IMR-90 (cell line): ENCODE measurements at regions not wholly inside any gene's neighbourhood (a gene's known extent, or its start where the extent isn't known, plus 50 kb on each side); places are given as distances from the start of the nearest gene placed in this dataset.

Source experiments
- ATAC-seq: fragments of 200-7000 bp; cut with Tn5 transposase; 2 replicates; pipeline ENCODE4 v1.9.1; 2020; ENCODE audit warnings: low read depth, mild to moderate bottlenecking, moderate library complexity
- BruUV-seq: library from RNA; stranded (reverse); fragments of 400-500 nt; replicated peaks from 2 replicates; lab custom pipeline; 2021; lab: Mats Ljungman, UMichigan
- CTCF ChIA-PET: fragments of 300-600 bp; formaldehyde crosslinking; extraction: SDS; loops from one replicate; lab custom pipeline; 2021; ENCODE audit warnings: antibody characterized with exemption; lab: Yijun Ruan, JAX
- POLR2A ChIA-PET: fragments of 300-600 bp; sonication (Branson Sonifier 250); formaldehyde crosslinking; loops from one replicate; lab custom pipeline; 2022; ENCODE audit warnings: antibody characterized with exemption; ENCODE audit not compliant: unreplicated experiment; lab: Charles Lee
- DNase-seq: peaks from one replicate; pipeline ENCODE4 v3.0.0; 2013
- H2AFZ ChIP-seq: replicated peaks from 2 replicates; pipeline ENCODE3; 2013; ENCODE audit warnings: low read length, mild to moderate bottlenecking; ENCODE audit not compliant: poor library complexity
- H2AK5ac ChIP-seq: 2 replicates; pipeline ENCODE4 v1.6.1; 2013; ENCODE audit warnings: low read depth, low read length, inconsistent platforms
- H2AK9ac ChIP-seq: replicated peaks from 2 replicates; pipeline ENCODE3; 2013; ENCODE audit warnings: mild to moderate bottlenecking, low read depth, low read length, moderate library complexity; ENCODE audit not compliant: poor library complexity
- H2BK120ac ChIP-seq: 2 replicates; pipeline ENCODE4 v1.6.1; 2013; ENCODE audit warnings: low read depth, low read length, inconsistent platforms
- H2BK15ac ChIP-seq: 3 replicates; pipeline ENCODE4 v1.6.1; 2013; ENCODE audit warnings: low read depth, low read length, inconsistent platforms
- H2BK20ac ChIP-seq: 2 replicates; pipeline ENCODE4 v1.6.1; 2013; ENCODE audit warnings: low read depth, mild to moderate bottlenecking, inconsistent platforms, low read length, moderate library complexity
- H2BK5ac ChIP-seq: 2 replicates; pipeline ENCODE4 v1.6.1; 2013; ENCODE audit warnings: mild to moderate bottlenecking, low read depth, low read length, inconsistent platforms; ENCODE audit not compliant: poor library complexity, severe bottlenecking
- H3K14ac ChIP-seq: replicated peaks from 2 replicates; pipeline ENCODE4 v1.6.1; 2013; ENCODE audit warnings: low read depth, low read length, inconsistent platforms
- H3K18ac ChIP-seq: 2 replicates; pipeline ENCODE4 v1.6.1; 2013; ENCODE audit warnings: low read depth, low read length, control low read depth
- H3K23ac ChIP-seq: 2 replicates; pipeline ENCODE4 v1.6.1; 2013; ENCODE audit warnings: low read depth, low read length, inconsistent platforms
- H3K27ac ChIP-seq: 2 replicates; pipeline ENCODE4 v1.5.1; 2013; ENCODE audit warnings: mild to moderate bottlenecking, control low read depth, low read length; ENCODE audit not compliant: insufficient read depth
- H3K27me3 ChIP-seq: 2 replicates; pipeline ENCODE4 v1.6.1; 2013; ENCODE audit warnings: low read length; ENCODE audit not compliant: control insufficient read depth, insufficient read depth
- H3K36me3 ChIP-seq: 2 replicates; pipeline ENCODE4 v1.6.1; 2013; ENCODE audit warnings: low read length, mixed read lengths; ENCODE audit not compliant: control insufficient read depth, insufficient read depth
- H3K4ac ChIP-seq: 2 replicates; pipeline ENCODE4 v1.6.1; 2013; ENCODE audit warnings: low read depth, low read length, inconsistent platforms
- H3K4me1 ChIP-seq: 2 replicates; pipeline ENCODE4 v1.6.1; 2013; ENCODE audit warnings: low read length, mixed read lengths; ENCODE audit not compliant: control insufficient read depth, insufficient read depth
- H3K4me2 ChIP-seq: 2 replicates; pipeline ENCODE4 v1.6.1; 2013; ENCODE audit warnings: low read depth, mild to moderate bottlenecking, control low read depth, low read length, moderate library complexity
- H3K4me3 ChIP-seq: 2 replicates; pipeline ENCODE4 v1.5.1; 2013; ENCODE audit warnings: low read depth, mild to moderate bottlenecking, control low read depth, low read length, moderate library complexity; ENCODE audit not compliant: insufficient read depth
- H3K56ac ChIP-seq: 2 replicates; pipeline ENCODE4 v1.6.1; 2013; ENCODE audit warnings: low read length, inconsistent platforms; ENCODE audit not compliant: insufficient read depth; ENCODE audit errors: extremely low read depth
- H3K79me1 ChIP-seq, 2 experiments: 2 replicates each; pipeline ENCODE4 v1.6.1; 2013; ENCODE audit warnings: low read length in 2 of 2, inconsistent platforms in 1 of 2, low read depth in 1 of 2
- H3K9ac ChIP-seq: 2 replicates; pipeline ENCODE4 v1.6.1; 2013; ENCODE audit warnings: low read depth, low read length, control low read depth
- H3K9me1 ChIP-seq: 2 replicates; pipeline ENCODE4 v1.6.1; 2013; ENCODE audit warnings: low read length, inconsistent platforms; ENCODE audit not compliant: insufficient read depth
- H3K9me3 ChIP-seq: 2 replicates; pipeline ENCODE4 v1.6.1; 2013; ENCODE audit warnings: low read length; ENCODE audit not compliant: control insufficient read depth, insufficient read depth
- H4K20me1 ChIP-seq: 2 replicates; pipeline ENCODE4 v1.6.1; 2013; ENCODE audit warnings: low read length, inconsistent platforms; ENCODE audit not compliant: insufficient read depth
- H4K5ac ChIP-seq: 2 replicates; pipeline ENCODE4 v1.6.1; 2013; ENCODE audit warnings: mild to moderate bottlenecking, low read depth, low read length, control low read depth
- H4K8ac ChIP-seq, 2 experiments: 2 replicates each; pipeline ENCODE4 v1.6.1; 2013; ENCODE audit warnings: low read depth in 2 of 2, low read length in 2 of 2, control low read depth in 1 of 2, inconsistent platforms in 1 of 2
- H4K91ac ChIP-seq: 2 replicates; pipeline ENCODE4 v1.6.1; 2013; ENCODE audit warnings: low read depth, low read length, inconsistent platforms; ENCODE audit not compliant: insufficient read depth
- CEBPB ChIP-seq: IDR thresholded peaks from 2 replicates; pipeline ENCODE4 v1.6.1; 2012; ENCODE audit warnings: low read depth, low read length, improper control_type of control experiment
- CHD1 ChIP-seq: IDR thresholded peaks from 2 replicates; pipeline ENCODE4 v1.6.1; 2012; ENCODE audit warnings: low read depth, low read length, improper control_type of control experiment
- CTCF ChIP-seq: conservative IDR thresholded peaks from 2 replicates; pipeline ENCODE4 v1.5.1; 2012; ENCODE audit warnings: mild to moderate bottlenecking, low read depth, low read length, improper control_type of control experiment
- FOS ChIP-seq: fragments of 150-350 bp; IDR thresholded peaks from 2 replicates; pipeline ENCODE4 v1.6.1; 2016; ENCODE audit warnings: low read depth, low read length
- MXI1 ChIP-seq: IDR thresholded peaks from 2 replicates; pipeline ENCODE4 v1.6.1; 2012; ENCODE audit warnings: low read depth, mild to moderate bottlenecking, low read length, moderate library complexity, borderline replicate concordance
- POLR2A ChIP-seq: IDR thresholded peaks from 2 replicates; pipeline ENCODE4 v1.6.1; 2012; ENCODE audit warnings: mild to moderate bottlenecking, low read depth, low read length
- RAD21 ChIP-seq: IDR thresholded peaks from 2 replicates; pipeline ENCODE4 v1.6.1; 2012; ENCODE audit warnings: low read length, improper control_type of control experiment
- RFX5 ChIP-seq: IDR thresholded peaks from 2 replicates; pipeline ENCODE4 v1.8.0; 2012; ENCODE audit warnings: low read depth, mild to moderate bottlenecking, low read length, moderate library complexity
- WGBS, 2 experiments: methylation state at CpG; one replicate each; pipeline versions ENCODE4 v1.1.5 to v1.1.7; 2013; ENCODE audit warnings: missing lambda C conversion rate in 2 of 2; ENCODE audit not compliant: insufficient read length in 1 of 2; ENCODE audit errors: extremely low coverage in 2 of 2; 5-methylcytosine and 5-hydroxymethylcytosine counted together
- dilution Hi-C: fragments of 300-500 bp; cut with HindIII; formaldehyde crosslinking; loops from one replicate; pipeline ENCODE4 v1.14.3; 2018; ENCODE audit warnings: low sequenced_read_pairs; ENCODE audit not compliant: unreplicated experiment
- in situ Hi-C: fragments of 300-500 bp; cut with MboI; formaldehyde crosslinking; loops from 3 replicates; pipeline ENCODE4 v1.14.3; 2019; ENCODE audit warnings: low sequenced_read_pairs, inconsistent platforms, mixed read lengths
- intact Hi-C: fragments of 100-400 bp; cut with micrococcal nuclease; formaldehyde crosslinking; loops from 2 replicates; pipeline ENCODE4 v1.10.0; 2022

- no CpG with 5 or more reads among the region's 1 CpG for WGBS, 2 experiments
- Histone ChIP-seq H2AK9ac (no peak overlapping the region), H2AK5ac (no peak overlapping the region), H3K4me1 (no peaks in the 10 kb centered on the region), H3K56ac (no peak overlapping the region), H2BK120ac (no peak overlapping the region), H4K20me1 (no peaks in the 10 kb centered on the region), H3K79me1 (no peaks in the 10 kb centered on the region), H2BK15ac (no peak overlapping the region), H2BK5ac (no peak overlapping the region), H3K23ac (no peak overlapping the region), H4K91ac (no peak overlapping the region), H3K27ac (no peak overlapping the region), H3K14ac (no peak overlapping the region), H3K18ac (no peak overlapping the region), H3K9me3 (peaks cover 14% of the 10 kb centered on the region), H3K27me3 (no peaks in the 10 kb centered on the region), H3K4me2 (no peak overlapping the region), H2AFZ (no peak overlapping the region), H4K5ac (no peak overlapping the region), H4K8ac (no peak overlapping the region), H3K4ac (no peak overlapping the region), H2BK20ac (no peak overlapping the region), H3K36me3 (no peaks in the 10 kb centered on the region), H3K4me3 (no peak overlapping the region), H3K9ac (no peak overlapping the region), H3K9me1 (no peaks in the 10 kb centered on the region)
- intact Hi-C loops (no loop called here), dilution Hi-C loops (no loop called here), in situ Hi-C loops (no loop called here)
- ATAC-seq (no peak), DNase-seq (no peak)
- BruUV-seq: no TSS peak
- CTCF ChIA-PET: no interaction called here
- no peak for TF ChIP-seq FOS
- no peak for TF ChIP-seq CTCF
- no peak for TF ChIP-seq CHD1
- TF ChIP-seq RFX5: no peak
- no peak for TF ChIP-seq POLR2A
- TF ChIP-seq CEBPB: no peak
- TF ChIP-seq MXI1: no peak
- no peak for TF ChIP-seq RAD21
- POLR2A ChIA-PET: no interaction called here
Measured at GRCh38 chr5:4772591-4772990, 367.5 kb upstream of the ADAMTS16 start.
